H9 (cell line): ENCODE measurements at regions not wholly inside any gene's neighbourhood (a gene's known extent, or its start where the extent isn't known, plus 50 kb on each side); places are given as distances from the start of the nearest gene placed in this dataset.

Experiments used
- DNase-seq: peaks from one replicate; pipeline ENCODE4 v3.0.0-alpha.2; 2017
- H2AFZ ChIP-seq: one replicate; pipeline ENCODE4 v1.6.1; 2013; ENCODE audit warnings: mild to moderate bottlenecking, low read length, control low read depth, moderate library complexity
- H2AK5ac ChIP-seq: 2 replicates; pipeline ENCODE4 v1.6.1; 2013; ENCODE audit warnings: low read length, control low read depth, mixed read lengths; ENCODE audit not compliant: insufficient read length
- H2BK120ac ChIP-seq: one replicate; pipeline ENCODE4 v1.6.1; 2013; ENCODE audit warnings: low read depth, mild to moderate bottlenecking, low read length, control low read depth, inconsistent platforms; ENCODE audit not compliant: poor library complexity, severe bottlenecking
- H2BK12ac ChIP-seq: 2 replicates; pipeline ENCODE4 v1.6.1; 2013; ENCODE audit warnings: low read length, control low read depth, mixed read lengths, low read depth; ENCODE audit not compliant: insufficient read length
- H2BK15ac ChIP-seq: 2 replicates; pipeline ENCODE4 v1.6.1; 2013; ENCODE audit warnings: low read depth, low read length, control low read depth
- H2BK20ac ChIP-seq: one replicate; pipeline ENCODE4 v1.6.1; 2013; ENCODE audit warnings: low read depth, mild to moderate bottlenecking, low read length, control low read depth, inconsistent platforms; ENCODE audit not compliant: poor library complexity, severe bottlenecking
- H2BK5ac ChIP-seq: 2 replicates; pipeline ENCODE4 v1.6.1; 2013; ENCODE audit warnings: low read length, control low read depth, mixed read lengths; ENCODE audit not compliant: insufficient read length
- H3K14ac ChIP-seq: 2 replicates; pipeline ENCODE4 v1.6.1; 2013; ENCODE audit warnings: low read length, control low read depth; ENCODE audit not compliant: insufficient read depth
- H3K18ac ChIP-seq: 2 replicates; pipeline ENCODE4 v1.6.1; 2013; ENCODE audit warnings: low read depth, mild to moderate bottlenecking, mixed read lengths, low read length, control low read depth; ENCODE audit not compliant: insufficient read length
- H3K23ac ChIP-seq: 2 replicates; pipeline ENCODE4 v1.6.1; 2013; ENCODE audit warnings: low read length, control low read depth, mixed read lengths, low read depth; ENCODE audit not compliant: insufficient read length
- H3K23me2 ChIP-seq: 2 replicates; pipeline ENCODE4 v1.6.1; 2013; ENCODE audit warnings: low read depth, mild to moderate bottlenecking, mixed read lengths, low read length, control low read depth; ENCODE audit not compliant: insufficient read length, poor library complexity, severe bottlenecking
- H3K27ac ChIP-seq: 2 replicates; pipeline ENCODE4 v1.5.1; 2013; ENCODE audit warnings: low read length, control low read depth, mixed read lengths, low read depth; ENCODE audit not compliant: insufficient read length
- H3K27me3 ChIP-seq: 2 replicates; pipeline ENCODE4 v1.6.1; 2013; ENCODE audit warnings: low read length, control low read depth, inconsistent platforms; ENCODE audit not compliant: insufficient read depth
- H3K4ac ChIP-seq: 2 replicates; pipeline ENCODE4 v1.6.1; 2013; ENCODE audit warnings: low read depth, mild to moderate bottlenecking, control low read depth, inconsistent platforms, low read length, moderate library complexity
- H3K4me1 ChIP-seq: 2 replicates; pipeline ENCODE4 v1.6.1; 2013; ENCODE audit warnings: low read length, control low read depth, inconsistent platforms; ENCODE audit not compliant: insufficient read depth
- H3K4me2 ChIP-seq: 2 replicates; pipeline ENCODE4 v1.6.1; 2013; ENCODE audit warnings: low read length, control low read depth, mixed read lengths; ENCODE audit not compliant: insufficient read length, insufficient read depth
- H3K56ac ChIP-seq: 2 replicates; pipeline ENCODE4 v1.6.1; 2013; ENCODE audit warnings: low read depth, mild to moderate bottlenecking, mixed read lengths, low read length, control low read depth; ENCODE audit not compliant: insufficient read length
- H3K79me1 ChIP-seq: 2 replicates; pipeline ENCODE4 v1.6.1; 2013; ENCODE audit warnings: low read depth, mild to moderate bottlenecking, moderate library complexity, low read length, control low read depth, inconsistent platforms; ENCODE audit not compliant: insufficient read depth, poor library complexity, severe bottlenecking
- H3K79me2 ChIP-seq: 2 replicates; pipeline ENCODE4 v1.6.1; 2013; ENCODE audit warnings: low read length, control low read depth, inconsistent platforms; ENCODE audit not compliant: insufficient read depth
- H3K9ac ChIP-seq: 2 replicates; pipeline ENCODE4 v1.6.1; 2013; ENCODE audit warnings: low read length, control low read depth, mixed read lengths; ENCODE audit not compliant: insufficient read length; ENCODE audit errors: extremely low read depth
- H3K9me3 ChIP-seq: one replicate; pipeline ENCODE4 v1.6.1; 2013; ENCODE audit warnings: low read depth, low read length, inconsistent platforms; ENCODE audit not compliant: control insufficient read depth
- H3T11ph ChIP-seq: one replicate; pipeline ENCODE4 v1.6.1; 2013; ENCODE audit warnings: mild to moderate bottlenecking, low read length, control low read depth, inconsistent platforms
- H4K20me1 ChIP-seq: one replicate; pipeline ENCODE4 v1.6.1; 2013; ENCODE audit not compliant: control insufficient read depth, insufficient read length, insufficient read depth
- H4K5ac ChIP-seq: 2 replicates; pipeline ENCODE4 v1.6.1; 2013; ENCODE audit warnings: low read depth, mild to moderate bottlenecking, mixed read lengths, low read length, control low read depth; ENCODE audit not compliant: insufficient read length
- H4K8ac ChIP-seq: replicated peaks from 2 replicates; pipeline ENCODE4 v1.6.1; 2013; ENCODE audit warnings: low read length, control low read depth, mixed read lengths, low read depth; ENCODE audit not compliant: insufficient read length
- H4K91ac ChIP-seq: 2 replicates; pipeline ENCODE4 v1.6.1; 2013; ENCODE audit warnings: low read depth, mild to moderate bottlenecking, moderate library complexity, mixed read lengths, low read length, control low read depth; ENCODE audit not compliant: insufficient read length
- H3K27ac Mint-ChIP-seq, 3 experiments: 2 replicates in 2 of 3; 3 replicates in 1 of 3; pipeline ENCODE4 v1.8.0; 2020 to 2021; ENCODE audit warnings: mixed read lengths in 3 of 3, mild to moderate bottlenecking in 1 of 3, moderate library complexity in 1 of 3
- H3K27me3 Mint-ChIP-seq: 2 replicates; pipeline ENCODE4 v1.8.0; 2021; ENCODE audit warnings: low read depth, mild to moderate bottlenecking, moderate library complexity, mixed read lengths
- H3K36me3 Mint-ChIP-seq, 3 experiments: 2 replicates in 2 of 3; 3 replicates in 1 of 3; pipeline ENCODE4 v1.8.0; 2020 to 2021; ENCODE audit warnings: low read depth in 3 of 3, mixed read lengths in 3 of 3; ENCODE audit not compliant: insufficient read depth in 1 of 3
- H3K4me1 Mint-ChIP-seq, 2 experiments: 2 replicates each; pipeline ENCODE4 v1.8.0; 2020; ENCODE audit warnings: mixed read lengths in 2 of 2
- H3K4me3 Mint-ChIP-seq, 2 experiments: 2 replicates in 1 of 2; 3 replicates in 1 of 2; pipeline ENCODE4 v1.8.0; 2020 to 2021; ENCODE audit warnings: mild to moderate bottlenecking in 2 of 2, mixed read lengths in 2 of 2, moderate library complexity in 1 of 2
- H3K9me3 Mint-ChIP-seq, 2 experiments: 2 replicates in 1 of 2; 3 replicates in 1 of 2; pipeline ENCODE4 v1.8.0; 2020; ENCODE audit warnings: mild to moderate bottlenecking in 2 of 2, mixed read lengths in 2 of 2, moderate library complexity in 1 of 2
- WGBS: extraction: QIAGEN DNeasy Blood & Tissue Kit; methylation state at CpG from one replicate; pipeline ENCODE4 v1.1.7; 2013; ENCODE audit warnings: missing lambda C conversion rate, low lambda C conversion rate, mixed read lengths; ENCODE audit not compliant: insufficient read length; ENCODE audit errors: extremely low coverage; 5-methylcytosine and 5-hydroxymethylcytosine counted together
- TF ChIP-seq, protein P1 (sequence below): fragments of 200-600 bp; sonication (generic); conservative IDR thresholded peaks from 3 replicates; pipeline ENCODE4 v1.8.0; 2021; ENCODE audit warnings: antibody characterized with exemption, mild to moderate bottlenecking

DNA sequence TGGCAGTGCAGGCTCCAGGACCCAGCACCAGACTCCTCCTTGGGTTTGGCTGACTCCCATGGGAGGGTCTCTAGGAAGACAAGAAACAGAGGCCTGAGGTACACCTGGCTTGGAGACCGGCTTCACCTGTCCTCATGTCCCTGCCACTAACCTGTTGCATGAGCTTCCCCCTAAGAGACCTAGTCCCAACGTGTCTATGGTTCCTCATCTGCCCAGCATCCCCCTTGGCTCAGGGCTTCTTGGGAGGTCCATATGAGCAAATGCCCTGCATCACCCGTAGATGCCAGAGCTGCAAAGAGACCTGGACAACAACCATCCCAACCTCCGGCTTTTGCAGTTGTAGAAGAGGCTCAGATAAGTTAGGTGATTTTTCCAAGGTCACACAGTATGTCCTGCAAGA is 123.5 kb downstream of the BUD13 start:
- no peaks in the 10 kb centered on the region for H3K36me3 Mint-ChIP-seq
- Histone ChIP-seq H4K8ac (no peak overlapping the region), H3K4me1 (no peaks in the 10 kb centered on the region; the same call in 1 of the 2 replicates), H2BK12ac (no peak overlapping the region), H2AK5ac (no peak overlapping the region), H2BK120ac (no peak overlapping the region), H3K79me1 (no peaks in the 10 kb centered on the region), H3K79me2 (no peaks in the 10 kb centered on the region), H3K23me2 (no peaks in the 10 kb centered on the region), H4K20me1 (no peaks in the 10 kb centered on the region), H4K91ac (no peak overlapping the region), H3K18ac (no peak overlapping the region), H2BK5ac (no peak overlapping the region), H3K27me3 (no peaks in the 10 kb centered on the region), H3K4ac (no peak overlapping the region), H4K5ac (no peak overlapping the region), H2AFZ (no peak overlapping the region), H3K27ac (no peak overlapping the region), H2BK20ac (no peak overlapping the region), H3K4me2 (no peak overlapping the region), H3K23ac (no peak overlapping the region), H2BK15ac (no peak overlapping the region), H3K56ac (no peak overlapping the region), H3T11ph (no peak overlapping the region), H3K9ac (no peak overlapping the region), H3K14ac (no peak overlapping the region), H3K9me3 (no peaks in the 10 kb centered on the region)
- H3K4me1 Mint-ChIP-seq = peaks cover 13 to 27% of the 10 kb centered on the region in 2 experiments
- no peaks in the 10 kb centered on the region for H3K9me3 Mint-ChIP-seq
- no CpG with 5 or more reads among the region's 4 CpGs for WGBS
- TF ChIP-seq, protein P1, sequence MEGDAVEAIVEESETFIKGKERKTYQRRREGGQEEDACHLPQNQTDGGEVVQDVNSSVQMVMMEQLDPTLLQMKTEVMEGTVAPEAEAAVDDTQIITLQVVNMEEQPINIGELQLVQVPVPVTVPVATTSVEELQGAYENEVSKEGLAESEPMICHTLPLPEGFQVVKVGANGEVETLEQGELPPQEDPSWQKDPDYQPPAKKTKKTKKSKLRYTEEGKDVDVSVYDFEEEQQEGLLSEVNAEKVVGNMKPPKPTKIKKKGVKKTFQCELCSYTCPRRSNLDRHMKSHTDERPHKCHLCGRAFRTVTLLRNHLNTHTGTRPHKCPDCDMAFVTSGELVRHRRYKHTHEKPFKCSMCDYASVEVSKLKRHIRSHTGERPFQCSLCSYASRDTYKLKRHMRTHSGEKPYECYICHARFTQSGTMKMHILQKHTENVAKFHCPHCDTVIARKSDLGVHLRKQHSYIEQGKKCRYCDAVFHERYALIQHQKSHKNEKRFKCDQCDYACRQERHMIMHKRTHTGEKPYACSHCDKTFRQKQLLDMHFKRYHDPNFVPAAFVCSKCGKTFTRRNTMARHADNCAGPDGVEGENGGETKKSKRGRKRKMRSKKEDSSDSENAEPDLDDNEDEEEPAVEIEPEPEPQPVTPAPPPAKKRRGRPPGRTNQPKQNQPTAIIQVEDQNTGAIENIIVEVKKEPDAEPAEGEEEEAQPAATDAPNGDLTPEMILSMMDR = no peak
- DNase-seq = peak; percentile 17
- peaks cover 13% of the 10 kb centered on the region for H3K27me3 Mint-ChIP-seq
- no peak overlapping the region for H3K4me3 Mint-ChIP-seq
- no peak overlapping the region for H3K27ac Mint-ChIP-seq
